GM19468 (cell line): ENCODE measurements at regions not wholly inside any gene's neighbourhood (a gene's known extent, or its start where the extent isn't known, plus 50 kb on each side); places are given as distances from the start of the nearest gene placed in this dataset.
"Not testable (repeated sequence)": the region's sequence is repeated elsewhere in the genome, so short reads cannot be mapped to it uniquely, and the experiment has no call there.

Experiments
- ATAC-seq: cut with Tn5 transposase; IDR thresholded peaks from one replicate; pipeline ENCODE4 v1.9.1; 2021; ENCODE audit warnings: mild to moderate bottlenecking, moderate library complexity, moderate number of reproducible peaks; ENCODE audit not compliant: unreplicated experiment; ENCODE audit errors: extremely low read depth

DNA sequence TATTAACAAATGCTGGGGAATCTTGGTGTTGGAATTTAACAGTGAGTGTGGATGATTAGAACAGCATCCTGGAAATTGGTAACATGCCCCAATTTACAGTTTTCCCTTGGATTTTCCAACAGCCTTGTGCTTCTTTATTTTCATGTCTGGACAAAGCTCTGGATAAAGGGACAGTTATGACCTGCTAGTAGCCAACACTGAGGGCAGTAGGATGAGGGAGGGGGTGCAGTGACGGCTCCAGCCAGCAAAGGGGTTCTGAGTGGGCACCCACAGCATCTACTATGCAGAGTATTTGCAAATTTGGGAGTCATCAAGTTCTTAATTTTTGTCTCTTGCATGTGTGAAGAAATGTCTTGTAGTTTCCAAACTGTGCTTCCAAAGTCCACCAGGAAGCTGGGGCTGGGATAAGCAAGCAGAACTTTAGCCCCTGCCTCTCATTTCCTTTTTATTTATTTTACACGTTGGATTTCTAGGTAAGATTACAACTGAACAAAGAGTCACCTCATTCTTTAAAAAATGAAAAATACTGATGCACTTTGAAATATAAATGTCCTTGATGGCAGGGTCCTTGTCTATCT lies 63.0 kb upstream of the SELENOP start:
- no peak for ATAC-seq

DNA sequence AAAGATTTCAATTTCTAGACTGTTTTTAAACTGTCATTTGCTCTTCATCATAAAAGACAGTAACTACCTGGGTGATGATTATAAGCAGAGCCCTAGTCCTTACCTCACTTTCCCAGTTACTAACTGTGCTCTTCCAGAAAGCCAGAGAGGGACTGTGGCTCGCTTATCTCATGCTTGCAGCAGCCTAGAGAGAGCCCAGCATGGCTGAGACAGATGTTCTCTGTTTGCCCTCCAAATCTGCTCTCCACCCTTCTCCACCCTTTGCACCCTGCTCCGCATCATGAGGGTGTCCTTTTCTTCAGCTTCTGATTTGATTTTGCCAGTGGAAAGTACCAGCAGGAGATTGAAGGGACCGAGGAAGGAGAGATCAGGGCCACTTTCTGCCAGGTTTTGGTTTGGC lies 61.2 kb upstream of the SELENOP start:
- no peak for ATAC-seq

DNA sequence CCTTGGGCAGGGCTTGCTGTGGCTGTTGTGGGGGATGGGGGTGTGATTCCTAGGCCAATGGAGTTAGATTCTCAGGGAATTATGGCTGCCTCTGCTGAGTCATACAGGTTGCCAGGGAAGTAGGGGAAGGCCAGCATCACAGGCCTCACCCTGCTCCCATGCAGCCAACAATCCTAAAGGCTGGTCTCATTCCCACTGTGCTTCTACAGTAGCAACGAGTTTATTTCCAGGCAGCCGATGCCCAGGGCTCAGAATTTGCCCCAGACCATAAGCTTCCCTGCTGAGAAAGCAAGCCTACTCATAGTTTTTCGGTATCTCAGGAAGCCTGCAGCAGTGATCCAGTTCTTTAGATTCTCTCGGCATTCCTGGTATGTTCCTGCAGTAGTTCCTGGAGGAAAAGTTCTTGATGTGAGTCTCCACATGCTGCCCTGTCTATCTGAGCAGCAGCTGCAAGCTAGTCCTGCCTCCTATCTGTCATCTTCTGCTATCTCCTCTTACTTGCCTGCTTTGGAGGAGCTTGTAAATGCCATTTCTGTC lies 59.3 kb upstream of the SELENOP start:
- ATAC-seq, result no peak

DNA sequence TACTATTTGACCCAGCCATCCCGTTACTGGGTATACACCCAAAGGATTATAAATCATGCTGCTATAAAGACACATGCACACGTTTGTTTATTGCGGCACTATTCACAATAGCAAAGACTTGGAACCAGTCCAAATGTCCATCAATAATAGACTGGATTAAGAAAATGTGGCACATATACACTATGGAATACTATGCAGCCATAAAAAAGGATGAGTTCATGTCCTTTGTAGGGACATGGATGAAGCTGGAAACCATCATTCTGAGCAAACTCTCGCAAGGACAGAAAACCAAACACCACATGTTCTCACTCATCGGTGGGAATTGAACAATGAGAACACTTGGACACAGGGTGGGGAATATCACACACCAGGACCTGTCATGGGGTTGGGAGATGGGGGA lies 56.7 kb upstream of the SELENOP start:
- not testable (repeated sequence) for ATAC-seq

DNA sequence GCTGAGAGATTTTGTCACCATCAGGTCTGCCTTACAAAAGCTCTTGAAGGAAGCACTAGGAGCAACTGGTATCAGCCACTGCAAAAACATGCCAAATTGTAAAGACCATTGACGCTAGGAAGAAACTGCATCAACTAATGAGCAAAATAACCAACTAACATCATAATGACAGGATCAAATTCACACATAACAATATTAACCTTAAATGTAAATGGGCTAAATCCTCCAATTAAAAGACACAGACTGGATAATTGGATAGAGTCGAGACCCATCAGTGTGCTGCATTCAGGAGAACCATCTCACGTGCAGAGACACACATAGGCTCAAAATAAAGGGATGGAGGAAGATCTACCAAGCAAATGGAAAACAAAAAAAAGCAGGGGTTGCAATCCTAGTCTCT lies 53.1 kb upstream of the SELENOP start:
- ATAC-seq, result not testable (repeated sequence)
